ENCODE measurements at regions not wholly inside any gene's neighbourhood (a gene's known extent, or its start where the extent isn't known, plus 50 kb on each side); places are given as distances from the start of the nearest gene placed in this dataset.
A peak's percentile ranks its signal among the peaks of the same experiment; 100 is the strongest.

DNA sequence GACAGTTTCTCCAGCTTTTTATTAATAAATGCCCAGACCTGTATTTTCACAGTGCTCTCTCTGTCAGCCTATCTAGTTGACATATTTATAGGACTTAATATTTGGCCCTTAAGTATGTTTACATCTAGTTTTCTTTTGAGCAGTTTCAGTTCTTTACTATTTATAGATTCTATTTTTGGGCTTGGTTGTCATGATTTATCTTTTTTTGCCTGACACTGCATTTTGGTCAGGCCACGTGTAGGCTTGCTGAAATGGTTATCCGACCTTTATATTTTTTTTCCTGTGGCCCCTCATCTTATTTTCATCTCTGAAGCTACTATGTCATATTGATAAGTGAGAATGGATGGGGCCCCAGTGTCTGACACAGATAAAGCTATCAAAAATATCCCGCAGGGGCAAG is 515.4 kb upstream of the FZD8 start:
- DNase-seq: no peak

DNA sequence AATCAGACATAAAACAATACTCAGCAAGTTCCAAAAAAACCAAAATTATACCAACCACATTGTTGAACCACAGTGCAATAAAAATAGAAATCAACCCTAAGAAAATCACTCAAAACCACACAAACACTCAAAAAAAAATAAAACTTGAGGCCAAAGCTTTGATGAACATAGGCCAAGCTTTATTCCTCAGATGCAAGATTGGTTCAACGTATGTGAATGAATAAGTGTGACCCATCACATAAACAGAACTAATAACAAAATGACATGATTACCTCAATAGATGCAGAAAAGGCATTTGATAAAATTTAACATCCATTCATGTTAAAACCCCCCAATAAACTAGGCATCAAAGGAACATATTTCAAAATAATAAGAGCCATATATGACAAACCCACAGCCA is 506.1 kb upstream of the FZD8 start:
- DNase-seq: no peak

DNA sequence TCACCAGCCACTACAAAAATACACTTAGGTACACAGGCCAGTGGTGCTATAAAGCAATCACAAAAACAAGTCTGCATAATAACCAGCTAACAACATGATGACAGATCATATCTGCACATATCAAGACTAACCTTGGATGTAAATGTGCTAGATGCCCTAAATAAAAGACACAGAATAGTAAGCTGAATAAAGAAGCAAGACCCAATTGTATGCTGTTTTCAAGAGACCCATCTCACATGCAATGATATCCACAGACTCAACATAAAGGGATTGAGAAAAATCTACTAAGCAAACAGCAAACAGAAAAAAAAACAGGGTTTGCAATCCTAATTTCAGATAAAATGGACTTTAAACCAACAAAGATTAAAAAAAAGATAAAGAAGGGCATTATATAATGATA is 505.4 kb upstream of the FZD8 start:
- no peak for DNase-seq

DNA sequence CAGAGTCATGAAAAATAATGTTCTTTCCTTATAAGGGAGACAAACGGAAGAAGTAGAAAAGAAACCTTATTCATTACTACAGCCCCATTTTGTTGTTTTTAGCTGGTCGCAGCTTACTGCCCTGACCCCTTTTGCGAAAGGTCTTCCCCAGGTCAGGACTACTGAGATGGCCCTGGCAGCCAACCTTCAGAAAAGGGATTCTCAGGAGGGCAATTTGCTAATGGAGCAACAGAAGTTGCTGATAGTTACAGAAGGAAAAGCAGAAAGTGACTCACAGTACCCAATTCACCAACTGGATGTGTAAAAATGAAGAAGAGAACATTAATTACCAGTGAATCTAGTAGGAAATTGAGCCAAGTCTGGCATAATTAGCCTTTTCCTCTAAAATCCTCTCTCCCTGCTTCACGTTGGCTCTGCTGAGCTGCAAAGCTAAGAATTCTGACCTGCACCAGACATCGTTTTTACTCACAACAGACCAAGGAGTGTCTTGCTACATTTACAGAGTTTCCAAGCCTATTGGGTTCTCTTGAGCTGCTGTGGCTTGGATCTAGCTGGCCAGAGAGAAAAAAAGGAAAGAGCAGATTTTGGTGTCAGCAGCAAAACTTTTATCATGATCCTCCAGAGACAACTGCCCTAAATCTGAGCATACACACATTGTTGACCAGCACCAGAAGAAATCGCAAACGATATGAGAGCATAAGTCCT is 499.9 kb upstream of the FZD8 start:
- no peak for DNase-seq

- DNase-seq: no peak
Observed at GRCh38 chr10:36129051-36129450, 487.0 kb upstream of the FZD8 start.

- no peak for DNase-seq
Observed at GRCh38 chr10:36126076-36126475, 484.0 kb upstream of the FZD8 start.

DNA sequence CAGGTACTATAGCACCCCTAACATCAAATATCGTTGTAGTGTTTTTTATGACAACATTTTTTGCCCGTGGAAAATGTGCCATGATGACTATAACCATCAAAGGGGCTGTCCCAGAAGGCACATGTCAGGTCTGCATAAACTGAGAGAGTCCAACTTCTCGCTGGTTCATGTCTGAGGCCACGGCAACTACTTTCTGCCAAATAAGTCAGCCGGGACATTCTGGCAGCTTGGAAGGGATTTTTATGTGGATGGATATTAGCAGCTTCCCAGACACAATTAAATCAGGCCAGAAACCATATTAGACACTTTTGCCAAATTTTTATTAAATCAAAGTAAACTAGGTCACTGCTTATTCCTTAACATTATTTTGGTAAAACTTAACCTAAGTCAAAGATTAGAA is 477.4 kb upstream of the FZD8 start:
- DNase-seq: no peak

DNA sequence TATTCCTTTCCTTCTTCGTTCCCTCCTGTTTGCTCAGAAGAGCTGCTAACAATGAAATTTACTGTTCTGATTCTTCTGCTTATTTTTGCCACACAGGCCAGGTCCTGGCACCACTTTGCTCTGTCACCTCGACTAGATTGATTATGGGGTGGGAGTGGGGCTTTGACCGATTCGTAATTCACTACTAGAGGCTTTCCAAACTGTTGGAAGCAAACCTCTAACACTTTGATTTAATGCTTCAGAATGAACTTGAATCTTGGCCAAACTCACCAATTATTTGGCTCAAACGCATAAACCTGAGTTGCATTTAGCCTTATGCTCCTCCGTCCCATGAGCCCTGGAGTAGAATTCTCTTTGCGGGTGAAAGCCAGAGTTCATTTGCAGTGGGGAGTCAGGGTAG is 476.2 kb upstream of the FZD8 start:
- DNase-seq: peak; percentile 25

GRCh38 chr10:36117890-36118289 is 475.8 kb upstream of the FZD8 start:
- DNase-seq: no peak

GRCh38 chr10:36117231-36117630 is 475.1 kb upstream of the FZD8 start:
- no peak for DNase-seq

DNA sequence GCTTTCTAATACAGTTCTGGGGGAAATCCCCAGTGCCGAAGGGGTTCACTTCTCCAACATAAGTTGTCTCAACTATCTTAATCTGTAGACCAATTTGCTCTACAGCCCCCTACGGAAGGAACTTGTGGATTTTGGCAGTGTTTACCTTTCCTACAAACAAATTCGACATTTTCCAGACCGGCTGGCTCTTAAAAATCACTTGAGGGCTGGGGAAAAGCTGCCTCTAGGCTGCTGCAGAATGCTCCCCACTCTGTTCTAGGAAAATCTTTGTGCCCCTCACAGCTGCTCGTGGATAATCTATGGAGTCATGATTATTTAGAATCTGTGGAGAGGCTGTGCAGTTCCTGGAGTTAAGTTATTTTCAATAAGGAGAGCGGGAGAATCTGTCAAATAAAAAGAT is 474.6 kb upstream of the FZD8 start:
- no peak for DNase-seq

DNA sequence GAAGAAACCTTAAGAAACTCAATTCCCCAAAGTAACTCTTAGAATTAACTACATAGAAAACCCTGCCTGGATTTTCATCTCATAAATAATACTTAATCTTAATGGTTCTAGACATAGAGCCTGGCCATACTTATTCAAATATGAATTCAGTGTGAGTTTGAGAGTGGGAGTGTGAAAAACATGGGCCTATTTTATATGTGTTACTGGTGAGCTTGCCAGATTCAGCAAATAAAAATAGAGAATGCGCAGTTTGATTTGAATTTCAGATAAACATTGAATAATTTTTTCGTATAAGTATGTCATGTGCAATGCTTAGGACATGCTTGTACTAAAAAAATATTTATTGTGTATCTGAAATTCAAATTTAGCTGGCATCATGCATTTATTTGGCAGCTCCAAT is 473.9 kb upstream of the FZD8 start:
- DNase-seq: no peak

DNA sequence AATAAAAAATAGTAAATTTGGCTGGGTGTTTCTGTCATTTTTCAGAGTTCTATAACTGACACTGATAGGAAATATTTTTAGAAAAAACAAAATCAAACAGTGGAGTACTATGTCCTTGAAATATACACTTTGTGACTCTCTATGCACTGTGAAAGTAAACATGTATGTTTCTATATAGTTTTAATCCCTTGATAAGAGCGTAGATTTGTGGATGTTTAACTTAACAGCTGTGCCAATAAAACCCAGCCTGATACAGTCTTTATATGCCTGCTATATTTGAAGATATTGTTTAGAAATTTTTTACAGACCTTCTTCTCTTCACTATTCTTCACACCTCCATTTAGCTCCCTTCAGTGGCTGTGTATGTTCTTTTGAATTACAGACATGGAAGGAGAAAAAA is 473.3 kb upstream of the FZD8 start:
- DNase-seq: no peak

DNA sequence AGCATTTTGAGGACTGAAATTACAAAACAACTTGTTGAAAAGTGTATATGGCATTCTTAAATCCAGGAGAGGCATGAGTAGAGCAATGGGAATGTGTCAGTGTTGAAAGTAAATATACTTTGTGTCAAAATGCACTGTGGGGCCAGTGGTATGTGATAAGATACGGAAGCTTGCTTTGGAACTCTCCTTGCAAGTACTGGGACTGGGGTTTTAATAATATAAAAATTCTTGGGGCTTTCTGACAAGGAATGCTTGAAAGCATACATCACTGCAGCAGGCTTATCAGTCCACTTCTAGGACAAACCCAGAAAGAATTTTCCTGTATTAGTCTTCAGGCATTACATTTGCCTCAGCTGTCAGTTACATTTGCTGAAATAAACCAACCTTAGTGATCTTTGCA is 472.8 kb upstream of the FZD8 start:
- peak; percentile 82 for DNase-seq

DNA sequence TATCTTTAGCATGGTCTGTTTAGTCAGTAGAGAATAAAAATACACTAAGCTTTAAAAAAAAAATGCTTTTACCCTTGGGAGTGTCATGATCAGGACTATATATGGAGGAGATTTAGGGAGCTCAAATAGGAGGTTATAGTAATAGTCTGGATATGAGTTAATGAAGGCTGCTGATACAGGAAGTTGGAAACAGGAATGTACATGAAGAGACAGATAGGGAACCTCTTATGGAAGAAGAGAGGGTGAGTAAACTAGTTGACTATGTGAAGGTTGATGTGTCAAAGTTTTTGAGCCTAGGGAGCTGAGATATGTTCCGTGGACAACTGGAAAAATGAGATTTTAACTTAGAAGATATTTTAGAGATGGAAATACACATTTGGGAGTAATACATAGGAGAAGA is 472.0 kb upstream of the FZD8 start:
- peak; percentile 35 for DNase-seq

GRCh38 chr10:36111676-36112075 is 469.6 kb upstream of the FZD8 start:
- DNase-seq: no peak

- DNase-seq: no peak
Observed at GRCh38 chr10:36110097-36110496, 468.0 kb upstream of the FZD8 start.

DNA sequence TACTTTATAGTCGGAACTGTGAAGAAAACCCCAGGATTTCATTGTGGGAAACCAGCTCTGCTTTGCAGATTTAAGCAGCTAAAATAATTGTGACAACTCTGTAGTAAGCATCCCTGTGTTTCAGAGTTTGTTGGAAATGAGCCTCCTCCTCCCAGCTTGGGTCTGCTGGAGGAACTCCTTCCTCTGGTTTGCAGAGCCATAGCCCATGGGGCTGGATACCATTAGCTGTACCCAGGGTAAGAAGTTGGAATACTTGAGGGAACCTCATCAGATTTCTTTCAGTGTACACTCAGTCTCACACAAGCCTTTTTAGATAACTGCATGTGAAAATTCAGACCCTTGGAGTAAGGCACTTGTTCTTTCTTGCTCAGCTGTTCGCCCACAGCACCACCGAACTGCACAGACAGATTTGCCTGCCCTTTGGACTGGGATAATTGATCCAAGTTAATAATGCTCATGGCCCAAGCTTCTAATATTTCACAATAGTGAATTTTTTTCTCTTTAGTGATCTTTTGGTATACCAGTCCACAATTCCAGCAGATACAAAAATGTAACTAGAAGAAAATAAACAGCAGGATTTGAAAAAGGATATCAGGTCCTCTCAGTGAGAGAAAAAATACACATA is 467.4 kb upstream of the FZD8 start:
- no peak for DNase-seq

GRCh38 chr10:36097696-36098095 is 455.6 kb upstream of the FZD8 start:
- no peak for DNase-seq

GRCh38 chr10:36096576-36096975 is 454.5 kb upstream of the FZD8 start:
- no peak for DNase-seq

DNA sequence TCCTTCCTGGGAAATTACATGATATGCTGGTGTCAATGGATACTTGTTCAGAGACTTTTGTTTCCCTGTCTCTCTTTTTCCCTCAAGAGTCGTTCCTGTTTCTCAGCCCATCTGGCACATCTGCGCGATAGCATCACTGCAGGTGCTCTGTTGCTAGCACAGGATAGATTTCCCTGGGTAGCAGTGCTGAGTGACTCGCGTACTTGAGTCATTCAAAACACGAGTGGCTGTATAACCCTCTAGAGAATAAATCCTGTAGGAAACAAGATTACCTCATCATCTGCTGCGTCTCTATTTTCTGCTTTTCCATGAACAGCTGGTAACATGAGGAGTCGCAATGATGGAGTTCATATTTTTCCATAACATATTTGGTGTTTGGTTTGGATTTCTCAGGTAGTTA is 452.0 kb upstream of the FZD8 start:
- no peak for DNase-seq

- peak; percentile 14 for DNase-seq
Observed at GRCh38 chr10:36092116-36092515, 450.0 kb upstream of the FZD8 start.

- no peak for DNase-seq
Observed at GRCh38 chr10:36091007-36091406, 448.9 kb upstream of the FZD8 start.

DNA sequence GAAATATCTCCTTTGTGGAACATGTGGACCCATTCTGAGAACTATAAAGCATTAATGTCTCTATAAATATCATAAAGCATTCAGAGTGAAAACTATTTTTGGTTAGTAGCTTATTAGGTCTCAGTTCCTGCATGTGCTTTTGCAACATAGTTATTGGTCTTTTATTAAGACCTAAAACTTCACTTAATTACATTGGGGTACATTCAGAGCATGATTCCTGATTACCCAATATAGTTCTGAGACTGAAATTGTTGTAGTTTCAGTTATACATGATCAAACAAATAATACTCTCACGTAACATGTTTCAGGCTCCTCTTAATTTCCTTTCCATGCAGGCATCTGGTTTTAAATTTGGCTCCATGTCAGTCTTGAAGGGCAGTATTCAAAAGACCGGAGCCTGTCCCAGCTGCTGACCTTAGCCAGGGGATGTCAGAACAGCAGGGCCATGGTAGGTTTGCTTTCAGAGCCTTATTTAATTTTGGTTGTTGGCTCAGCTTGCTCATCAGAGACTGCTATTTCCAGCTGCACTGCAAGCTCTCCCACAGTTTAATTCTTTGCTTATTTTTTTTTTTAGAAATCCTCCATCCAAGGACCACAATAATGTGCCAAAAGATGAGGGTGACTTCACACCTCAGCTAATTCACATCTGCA is 447.8 kb upstream of the FZD8 start:
- DNase-seq: no peak
